ENCODE measurements at regions not wholly inside any gene's neighbourhood (a gene's known extent, or its start where the extent isn't known, plus 50 kb on each side); places are given as distances from the start of the nearest gene placed in this dataset.
"Not testable (repeated sequence)": the region's sequence is repeated elsewhere in the genome, so short reads cannot be mapped to it uniquely, and the experiment has no call there.

DNA sequence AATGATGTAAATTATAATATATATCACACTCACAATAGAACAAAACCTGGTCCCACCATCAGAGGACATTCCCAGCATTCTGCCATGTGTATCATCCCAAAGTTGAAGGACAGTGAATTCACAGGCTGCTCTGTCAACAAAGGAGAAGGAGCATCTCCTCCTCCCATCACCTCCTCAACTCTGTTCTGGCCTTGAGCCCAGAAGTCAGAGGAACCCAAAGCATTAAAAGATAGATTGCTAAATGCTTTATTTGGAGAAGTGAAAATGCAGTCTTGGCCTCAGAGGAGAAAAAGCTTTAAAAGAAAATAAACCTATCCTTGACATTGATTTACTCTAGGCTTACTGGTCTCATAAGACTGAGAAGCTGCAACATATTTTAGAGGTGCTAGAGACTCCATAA is 268.8 kb upstream of the RASGEF1B start:
- DNase-seq (ENCODE audit: low read depth in 3 of 3, low spot score in 1 of 3): no peak

DNA sequence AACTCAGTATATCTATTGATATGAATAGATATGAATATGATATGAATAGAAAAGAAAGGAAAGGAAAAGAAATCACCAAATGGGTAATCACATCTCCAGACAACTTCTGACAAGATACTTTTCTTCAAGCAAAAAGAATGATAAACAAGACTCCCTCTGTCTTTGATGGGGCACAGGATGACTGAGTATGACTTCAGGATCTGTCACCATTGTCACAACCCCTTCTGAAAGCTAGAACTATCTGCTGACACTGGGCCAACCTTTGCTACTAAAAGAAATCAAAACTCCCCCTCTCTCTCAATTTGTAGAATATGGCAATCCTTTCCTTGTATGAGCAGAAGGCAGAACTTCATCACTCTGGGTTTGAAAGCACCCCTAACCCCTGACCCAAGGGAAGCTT is 267.2 kb upstream of the RASGEF1B start:
- DNase-seq (ENCODE audit: low read depth in 3 of 3, low spot score in 1 of 3): no peak

GRCh38 chr4:81737865-81738559 is 266.3 kb upstream of the RASGEF1B start:
- no peak for DNase-seq (ENCODE audit: low read depth in 3 of 3, low spot score in 1 of 3)

- DNase-seq (ENCODE audit: low read depth in 3 of 3, low spot score in 1 of 3): no peak
Measured at GRCh38 chr4:81736324-81736723, 264.6 kb upstream of the RASGEF1B start.

DNA sequence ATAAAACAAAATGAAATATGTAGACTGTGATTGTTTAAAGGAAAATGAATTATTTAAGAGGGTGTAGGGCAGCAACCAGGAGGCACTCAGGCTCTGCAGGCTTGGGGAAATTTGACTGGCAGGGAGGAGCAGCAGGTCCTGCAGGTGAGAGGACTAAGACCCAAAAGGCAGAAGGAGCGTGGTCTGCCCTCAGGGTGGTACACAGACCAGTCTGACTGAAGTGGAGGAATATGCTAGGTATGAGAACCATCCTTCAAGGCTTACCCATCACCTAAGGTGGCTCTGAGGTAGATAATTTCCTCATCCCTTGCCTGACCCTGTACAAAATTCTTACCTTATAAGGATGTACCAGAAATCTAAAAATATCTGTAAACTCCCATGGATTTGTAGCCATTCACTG is 261.3 kb upstream of the RASGEF1B start:
- DNase-seq (ENCODE audit: low read depth in 3 of 3, low spot score in 1 of 3): no peak

- DNase-seq (ENCODE audit: low read depth in 3 of 3, low spot score in 1 of 3): peak in 2 of 3 donors; percentile 2 to 14
Measured at GRCh38 chr4:81724925-81725329, 253.2 kb upstream of the RASGEF1B start.

GRCh38 chr4:81723927-81724587 is 252.3 kb upstream of the RASGEF1B start:
- DNase-seq (ENCODE audit: low read depth in 3 of 3, low spot score in 1 of 3): no peak

- DNase-seq (ENCODE audit: low read depth in 3 of 3, low spot score in 1 of 3): no peak
Measured at GRCh38 chr4:81723019-81723884, 251.5 kb upstream of the RASGEF1B start.

GRCh38 chr4:81722290-81722851 is 250.7 kb upstream of the RASGEF1B start:
- DNase-seq (ENCODE audit: low read depth in 3 of 3, low spot score in 1 of 3): no peak

DNA sequence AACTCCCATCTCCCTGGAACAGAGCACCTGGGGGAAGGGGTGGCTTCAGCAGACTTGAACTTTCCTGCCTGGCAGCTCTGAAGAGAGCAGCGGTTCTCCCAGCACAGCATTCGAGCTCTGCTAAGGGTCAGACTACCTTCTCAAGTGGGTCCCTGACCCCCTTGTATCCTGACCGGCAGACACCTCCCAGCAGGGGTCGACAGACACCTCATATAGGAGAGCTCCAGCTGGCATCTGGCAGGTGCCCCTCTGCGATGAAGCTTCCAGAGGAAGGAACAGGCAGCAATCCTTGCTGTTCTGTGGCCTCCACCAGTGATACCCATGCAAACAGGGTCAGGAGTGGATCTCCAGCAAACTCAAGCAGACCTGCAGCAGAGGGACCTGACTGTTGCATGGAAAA is 244.1 kb upstream of the RASGEF1B start:
- DNase-seq (ENCODE audit: low read depth in 3 of 3, low spot score in 1 of 3): no peak

DNA sequence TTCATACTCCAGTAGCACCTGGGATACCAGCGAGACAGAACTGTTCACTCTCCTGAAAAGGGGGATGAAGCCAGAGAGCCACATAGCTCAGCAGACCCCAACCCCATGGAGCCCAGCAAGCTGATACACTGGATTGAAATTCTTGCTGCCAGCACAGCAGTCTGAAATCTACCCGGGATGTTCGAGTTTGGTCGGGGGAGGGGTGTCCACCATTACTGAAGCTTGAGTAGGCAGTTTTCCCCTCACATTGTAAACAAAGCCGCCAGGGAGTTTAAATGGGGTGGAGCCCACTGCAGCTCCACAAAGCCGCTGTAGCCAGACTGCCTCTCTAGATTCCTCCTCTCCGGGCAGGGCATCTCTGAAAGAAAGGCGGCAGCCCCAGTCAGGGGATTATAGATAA is 243.7 kb upstream of the RASGEF1B start:
- not testable (repeated sequence) for DNase-seq (ENCODE audit: low read depth in 3 of 3, low spot score in 1 of 3)

DNA sequence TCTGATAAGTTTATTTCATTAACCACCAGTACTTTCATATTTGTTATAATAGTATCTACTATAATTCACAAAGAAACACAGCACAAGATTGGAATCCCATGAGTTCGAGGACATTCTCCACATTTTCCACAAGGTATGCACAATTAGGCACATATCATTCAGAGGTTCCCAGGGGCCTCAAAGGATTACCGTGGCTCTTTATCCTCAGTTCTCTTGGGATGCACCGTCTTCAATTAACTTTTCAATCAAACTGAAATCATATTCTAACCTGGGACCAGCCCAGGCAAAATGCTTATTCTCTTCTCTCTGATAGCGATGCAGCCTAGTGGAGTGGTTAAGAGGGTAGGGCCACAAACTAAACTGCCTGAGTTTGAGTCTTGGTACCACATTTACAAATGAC is 242.6 kb upstream of the RASGEF1B start:
- no peak for DNase-seq (ENCODE audit: low read depth in 3 of 3, low spot score in 1 of 3)

DNA sequence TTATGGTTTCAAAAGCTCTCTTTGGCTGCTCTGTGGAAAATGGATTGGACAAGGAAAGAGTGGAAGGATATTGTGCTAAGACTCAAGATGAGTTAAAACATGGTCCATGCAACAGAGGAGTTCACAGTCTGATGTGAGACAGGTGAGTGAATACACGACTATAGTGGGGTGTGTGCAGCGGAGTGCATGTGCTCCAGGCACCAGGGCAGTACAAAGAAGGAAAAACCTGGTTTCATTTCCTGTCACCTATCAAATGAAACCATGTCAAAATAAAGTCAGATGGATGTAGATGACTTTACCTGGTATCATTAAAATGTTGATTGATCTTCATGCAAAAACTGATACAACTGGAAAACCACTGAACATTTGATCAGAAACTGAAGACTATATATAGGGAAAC is 241.0 kb upstream of the RASGEF1B start:
- DNase-seq (ENCODE audit: low read depth in 3 of 3, low spot score in 1 of 3): no peak

GRCh38 chr4:81704461-81704860 is 232.8 kb upstream of the RASGEF1B start:
- no peak for DNase-seq (ENCODE audit: low read depth in 3 of 3, low spot score in 1 of 3)

DNA sequence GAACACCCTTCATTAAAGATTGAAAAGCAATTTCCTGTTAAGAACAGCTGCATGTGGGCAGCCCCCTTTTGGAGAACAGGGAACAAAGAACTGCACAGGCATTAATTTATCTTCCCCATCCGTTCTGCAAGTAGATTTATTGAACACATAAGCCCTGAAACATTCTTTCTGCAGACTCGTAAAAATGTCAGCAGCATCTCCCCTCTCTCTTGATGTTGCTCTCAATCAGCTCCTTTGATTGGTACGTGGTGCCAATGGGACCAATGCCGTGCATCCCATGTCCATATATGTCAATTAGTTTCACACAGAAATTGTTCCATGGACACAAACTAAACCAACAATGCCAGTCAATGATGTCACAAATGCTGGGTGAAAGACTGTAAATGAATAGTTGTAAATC is 228.5 kb upstream of the RASGEF1B start:
- no peak for DNase-seq (ENCODE audit: low read depth in 3 of 3, low spot score in 1 of 3)

DNA sequence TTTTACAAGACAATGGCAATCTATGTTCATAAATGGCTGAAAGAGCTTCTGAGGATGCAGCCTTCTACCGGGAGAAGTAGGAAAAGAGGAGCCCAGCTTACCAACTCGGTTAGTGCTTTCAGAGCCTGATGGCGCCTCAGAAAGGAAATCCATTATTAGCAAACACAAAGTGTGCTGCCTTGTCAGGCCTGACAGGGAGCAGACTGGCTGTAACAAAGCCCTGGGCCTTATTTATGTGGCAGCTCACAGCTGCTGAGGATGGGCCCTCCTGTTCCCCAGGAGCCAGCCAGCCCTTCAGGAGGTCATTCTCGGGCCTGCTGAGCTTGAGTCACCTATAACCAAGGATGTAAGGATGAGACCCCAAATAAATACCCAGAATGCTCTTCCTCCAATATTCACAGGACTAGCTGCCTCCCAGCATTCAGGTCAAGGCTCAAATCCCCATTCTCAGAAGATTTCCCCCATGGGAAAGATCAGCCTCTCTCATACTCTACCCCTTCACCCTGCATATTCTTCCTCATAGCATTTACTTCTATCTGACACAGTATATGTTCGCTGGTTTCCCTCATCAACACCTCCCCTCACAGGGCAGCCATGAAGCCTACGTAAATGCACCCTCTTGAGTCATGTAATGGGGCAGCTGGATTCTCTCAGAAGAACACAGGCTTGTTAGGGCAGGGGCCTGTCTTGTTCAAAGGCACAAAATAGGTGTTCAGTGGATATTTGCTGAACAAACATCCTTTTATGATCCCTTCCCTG is 227.0 kb upstream of the RASGEF1B start:
- DNase-seq (ENCODE audit: low read depth in 3 of 3, low spot score in 1 of 3): no peak

- DNase-seq (ENCODE audit: low read depth in 3 of 3, low spot score in 1 of 3): no peak
Measured at GRCh38 chr4:81694176-81694913, 222.6 kb upstream of the RASGEF1B start.

DNA sequence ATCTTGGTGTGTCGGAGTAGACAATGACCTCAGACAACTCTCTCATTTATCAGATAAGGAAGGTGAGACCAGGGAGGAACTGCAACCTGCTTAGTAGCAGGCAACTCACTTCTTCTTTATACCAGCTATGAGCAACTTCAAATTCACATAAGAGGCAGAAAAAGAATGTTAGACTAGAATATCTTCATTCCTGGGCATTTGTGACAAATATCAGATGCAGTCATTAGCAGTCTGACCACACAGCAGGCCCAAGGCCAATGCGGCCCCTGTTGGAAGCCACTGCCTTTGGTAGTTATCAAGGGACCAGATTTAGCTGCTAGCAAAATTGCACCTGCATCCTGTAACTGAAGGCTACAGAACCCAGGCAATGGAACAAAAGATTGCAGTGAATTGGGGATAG is 219.2 kb upstream of the RASGEF1B start:
- DNase-seq (ENCODE audit: low read depth in 3 of 3, low spot score in 1 of 3): no peak

DNA sequence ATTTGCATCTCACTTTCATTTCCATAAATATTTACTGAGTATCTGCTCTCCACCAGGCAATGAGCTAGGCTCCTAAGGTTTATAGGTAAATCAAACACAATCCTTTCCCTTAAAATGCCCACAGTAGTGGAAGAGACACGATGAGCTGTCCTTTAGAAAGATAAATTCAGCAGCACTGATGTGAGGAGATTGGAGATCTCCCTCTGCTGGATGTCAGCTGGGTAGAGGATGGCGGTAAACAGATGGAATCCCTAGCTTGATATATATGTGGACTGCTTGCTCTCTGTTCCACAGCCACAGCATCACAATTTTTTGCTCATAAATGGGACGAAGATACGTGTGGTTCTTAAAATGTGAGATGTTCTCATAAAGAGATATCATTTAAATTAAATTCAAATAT is 216.4 kb upstream of the RASGEF1B start:
- no peak for DNase-seq (ENCODE audit: low read depth in 3 of 3, low spot score in 1 of 3)

GRCh38 chr4:81687471-81687870 is 215.8 kb upstream of the RASGEF1B start:
- DNase-seq (ENCODE audit: low read depth in 3 of 3, low spot score in 1 of 3): no peak
